Pancreas (tissue), 10 donors: ENCODE measurements at regions not wholly inside any gene's neighbourhood (a gene's known extent, or its start where the extent isn't known, plus 50 kb on each side); places are given as distances from the start of the nearest gene placed in this dataset.

ENCODE experiments used
- ATAC-seq, 4 donors: fragments of 200-7000 bp; cut with Tn5 transposase; one replicate each; pipeline versions ENCODE4 v1.8.0 to v1.9.1; 2020; ENCODE audit warnings: mild to moderate bottlenecking in 4 of 4, moderate library complexity in 4 of 4
- DNase-seq, 6 donors: peaks; one replicate each; pipeline ENCODE4 v3.0.0-alpha.2; 2020
- FAIRE-seq: peaks from 2 replicates; lab custom pipeline; 2012; peaks lifted over from hg19 to GRCh38; lab: Jason Lieb, UNC
- H3K27ac ChIP-seq, 4 donors: fragments of 200-600 bp; sonication (generic); 1 replicate in 3 of 4; 2 replicates in 1 of 4; pipeline versions ENCODE4 v1.5.0 to v1.8.0; 2020
- H3K27me3 ChIP-seq, 4 donors: fragments of 200-600 bp; one replicate each; pipeline ENCODE4 v1.8.0; 2021
- H3K36me3 ChIP-seq, 3 donors: fragments of 200-600 bp; sonication (generic) in 1 of 3; one replicate each; pipeline versions ENCODE4 v1.5.0 to v1.8.0; 2020 to 2021
- H3K4me1 ChIP-seq, 3 donors: fragments of 200-600 bp; one replicate each; pipeline ENCODE4 v1.8.0; 2021
- H3K4me3 ChIP-seq, 4 donors: fragments of 200-600 bp; sonication (generic) in 2 of 4; one replicate each; pipeline versions ENCODE4 v1.5.0 to v1.8.0; 2020 to 2021
- H3K9me3 ChIP-seq, 4 donors: fragments of 200-600 bp; one replicate each; pipeline ENCODE4 v1.8.0; 2021
- CTCF ChIP-seq, 4 donors: fragments of 200-600 bp; sonication (generic) in 3 of 4; IDR thresholded peaks; one replicate each; pipeline versions ENCODE4 v1.5.0 to v1.8.0; 2021; ENCODE audit warnings: antibody characterized with exemption in 4 of 4
- WGBS, 2 donors: extraction: QIAGEN DNeasy Blood & Tissue Kit; methylation state at CpG; one replicate each; pipeline ENCODE4 v1.1.7; 2013; 5-methylcytosine and 5-hydroxymethylcytosine counted together
- intact Hi-C, 3 donors: fragments of 100-400 bp; cut with DNase I; formaldehyde crosslinking; loops; one replicate each; pipeline versions ENCODE4 v1.11.1 to v1.14.2; 2022
- donor health status: healthy with polysubstance abuse.
- donor health status: DM: no; HTN: no; CAD: no; lungs with moderate emphysema.
- donor health status: DM: no; HTN: no; CAD: no.
- donor health status: control.
- donor health status: control.
- donor health status: Bipolar disorder and iron deficiency.
- donor health status: DM: yes; HTN: yes; CAD: no.
- donor health status: DM: no; HTN: no; CAD: no.
- donor health status: DM: no; HTN: no; CAD: no.
- donor health status: DM: yes; HTN: yes; CAD: no.

DNA sequence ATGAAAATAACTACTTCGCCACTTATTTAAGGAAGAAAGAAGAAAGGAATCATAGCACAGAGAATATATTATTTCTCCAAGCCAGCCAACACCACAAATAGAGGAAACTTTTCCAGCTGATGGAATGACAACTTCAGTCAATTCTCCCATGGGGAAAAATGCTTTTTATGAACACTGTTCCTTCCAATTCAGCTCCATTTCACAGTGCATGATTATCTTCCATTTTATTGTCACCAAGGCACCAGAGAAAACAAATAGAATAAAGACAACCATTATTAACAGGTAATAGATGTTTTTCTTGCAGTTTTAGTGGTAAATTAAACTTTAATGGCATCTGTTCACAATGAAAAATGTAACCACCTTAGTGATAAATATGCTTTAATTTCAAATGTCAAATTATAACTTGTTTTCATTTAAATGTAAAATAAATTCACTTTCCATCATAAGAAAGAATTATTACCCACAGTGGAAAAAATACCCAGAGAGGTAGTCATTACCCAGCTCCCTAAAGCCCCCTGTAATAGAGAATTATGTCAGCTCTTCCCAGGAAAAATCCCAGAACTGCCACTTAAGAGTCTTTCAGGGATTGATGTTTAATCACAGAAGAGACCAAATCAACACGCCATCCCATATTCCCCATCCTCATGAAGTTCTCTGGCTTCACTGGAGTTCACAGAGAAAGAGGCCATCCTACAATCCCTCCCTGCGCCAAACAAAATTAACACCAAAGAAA, 828.3 kb upstream of the TMEM132C start:
- intact Hi-C loops = no loop called here
- H3K4me1 ChIP-seq = no peaks in the 10 kb centered on the region
- ATAC-seq = no peak
- H3K9me3 ChIP-seq = no peaks in the 10 kb centered on the region
- H3K27ac ChIP-seq = no peak overlapping the region
- DNase-seq = no peak
- peaks cover 0 to 8% (median 0%) of the 10 kb centered on the region in 4 donors for H3K27me3 ChIP-seq
- FAIRE-seq = no peak
- TF ChIP-seq CTCF (IDR thresholded peaks at IDR 0.05) = no peak
- H3K36me3 ChIP-seq = no peaks in the 10 kb centered on the region
- 84 to 89% methylated on average over 3 of the region's 3 CpGs for WGBS, 2 donors
- no peak overlapping the region for H3K4me3 ChIP-seq

DNA sequence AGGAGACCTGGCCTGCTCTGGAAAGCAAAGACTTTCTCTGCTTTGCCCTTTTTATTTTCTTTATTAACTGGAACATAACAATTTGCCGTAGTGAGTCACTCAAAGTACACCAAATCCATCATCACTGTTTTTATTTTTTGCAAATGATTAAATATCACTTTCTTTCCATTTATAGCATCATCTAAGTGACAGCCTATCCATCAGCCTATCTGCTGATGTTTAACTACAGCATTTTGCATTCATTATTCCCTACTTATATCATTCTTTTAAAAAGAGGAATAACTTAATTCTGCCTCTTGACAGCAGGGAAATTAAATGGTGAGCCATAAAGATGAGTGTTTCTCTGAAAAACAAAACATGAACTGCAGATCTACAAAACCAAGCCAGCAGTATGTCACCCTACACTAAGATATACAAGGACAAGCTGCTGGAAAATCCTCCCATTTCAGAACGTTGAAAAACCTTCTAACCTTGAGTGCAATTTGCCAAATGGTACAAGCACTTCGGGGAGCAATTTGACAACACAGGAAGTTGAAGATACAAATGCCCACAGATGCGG, 821.3 kb upstream of the TMEM132C start:
- ATAC-seq = no peak

DNA sequence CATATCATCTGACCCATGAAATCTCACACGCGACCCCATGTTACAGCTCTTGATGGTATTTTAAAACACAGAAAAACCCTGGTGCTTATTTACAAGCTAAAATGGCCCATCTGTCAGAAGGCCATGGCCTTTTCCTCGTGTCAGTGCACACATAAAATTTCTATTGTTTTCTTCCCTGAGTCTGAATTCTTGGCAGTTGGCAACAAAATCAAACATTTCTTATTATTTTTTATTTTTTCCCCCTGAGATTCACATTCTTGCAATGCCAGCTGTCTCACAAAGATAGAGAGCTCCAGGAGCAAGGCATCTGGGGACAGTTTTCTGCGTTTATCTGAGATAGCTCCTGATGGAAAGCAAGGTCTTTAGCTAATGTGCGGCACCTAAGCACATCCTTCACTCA, 818.1 kb upstream of the TMEM132C start:
- FAIRE-seq (no peak), ATAC-seq (no peak), DNase-seq (no peak)
- Histone ChIP-seq H3K36me3 (no peaks in the 10 kb centered on the region), H3K27ac (no peak overlapping the region), H3K9me3 (no peaks in the 10 kb centered on the region), H3K4me3 (no peak overlapping the region), H3K27me3 (no peaks in the 10 kb centered on the region), H3K4me1 (no peaks in the 10 kb centered on the region)
- WGBS, 2 donors = 34 to 42% methylated on average over 5 of the region's 5 CpGs
- TF ChIP-seq CTCF (IDR thresholded peaks at IDR 0.05) = no peak
- intact Hi-C loops = no loop called here

More for the DNA sequence above, 821.3 kb upstream of the TMEM132C start:
- H3K27ac ChIP-seq = no peak overlapping the region
- no peaks in the 10 kb centered on the region for H3K27me3 ChIP-seq
- intact Hi-C loops = no loop called here
- H3K4me3 ChIP-seq = no peak overlapping the region
- 34 to 50% methylated on average over 4 of the region's 4 CpGs for WGBS, 2 donors
- no peak for TF ChIP-seq CTCF (IDR thresholded peaks at IDR 0.05)
- H3K9me3 ChIP-seq = no peaks in the 10 kb centered on the region
- no peak for DNase-seq
- FAIRE-seq = no peak
- H3K36me3 ChIP-seq = no peaks in the 10 kb centered on the region
- no peaks in the 10 kb centered on the region for H3K4me1 ChIP-seq

GRCh38 chr12:127450826-127451225, 816.1 kb upstream of the TMEM132C start:
- DNase-seq (no peak), ATAC-seq (no peak), FAIRE-seq (no peak)
- Histone ChIP-seq H3K9me3 (no peaks in the 10 kb centered on the region), H3K36me3 (no peaks in the 10 kb centered on the region), H3K27me3 (no peaks in the 10 kb centered on the region), H3K4me3 (no peak overlapping the region), H3K4me1 (no peaks in the 10 kb centered on the region), H3K27ac (no peak overlapping the region)
- no peak for TF ChIP-seq CTCF (IDR thresholded peaks at IDR 0.05)
- intact Hi-C loops = no loop called here
- WGBS, 2 donors = 39 to 42% methylated on average over 2 of the region's 2 CpGs
